ENCODE measurements at regions not wholly inside any gene's neighbourhood (a gene's known extent, or its start where the extent isn't known, plus 50 kb on each side); places are given as distances from the start of the nearest gene placed in this dataset.

GRCh38 chr4:124276461-124276860, 436.1 kb downstream of the ANKRD50 start:
- Histone ChIP-seq H3K4me1 (ENCODE audit: control insufficient read depth, insufficient read depth, low read length) (no peaks in the 10 kb centered on the region), H3K36me3 (ENCODE audit: control insufficient read depth, insufficient read depth, low read length) (no peaks in the 10 kb centered on the region), H3K9me3 (ENCODE audit: control insufficient read depth, insufficient read depth, low read length) (no peaks in the 10 kb centered on the region), H3K27ac (ENCODE audit: low read length) (no peak overlapping the region), H3K4me3 (ENCODE audit: low read length) (no peak overlapping the region), H3K27me3 (ENCODE audit: control insufficient read depth, insufficient read depth, low read length) (no peaks in the 10 kb centered on the region)
- no peak for TF ChIP-seq CTCF (IDR thresholded peaks at IDR 0.05)
- Mint-ChIP-seq H3K9me3 (peaks cover 5 to 10% of the 10 kb centered on the region in 2 donors), H3K4me1 (no peaks in the 10 kb centered on the region), H3K36me3 (no peaks in the 10 kb centered on the region), H3K27me3 (ENCODE audit: low read depth in 2 of 2) (no peaks in the 10 kb centered on the region), H3K4me3 (no peak overlapping the region), H3K27ac (no peak overlapping the region)
- intact Hi-C loops (cut with micrococcal nuclease), result no loop called here
- ATAC-seq (no peak), DNase-seq (no peak)

- no peak overlapping the region for H3K27ac ChIP-seq (ENCODE audit: low read length)
- no peaks in the 10 kb centered on the region for H3K27me3 ChIP-seq (ENCODE audit: control insufficient read depth, insufficient read depth, low read length)
- no peak overlapping the region for H3K27ac Mint-ChIP-seq
- no peaks in the 10 kb centered on the region for H3K9me3 ChIP-seq (ENCODE audit: control insufficient read depth, insufficient read depth, low read length)
- 98% methylated on average over 2 of the region's 2 CpGs for WGBS (ENCODE audit: insufficient coverage)
- intact Hi-C loops (cut with micrococcal nuclease), result no loop called here
- no peak for TF ChIP-seq CTCF (IDR thresholded peaks at IDR 0.05)
- no peak for DNase-seq
- H3K4me3 ChIP-seq (ENCODE audit: low read length), result no peak overlapping the region
- H3K4me1 ChIP-seq (ENCODE audit: control insufficient read depth, insufficient read depth, low read length), result no peaks in the 10 kb centered on the region
- no peak for ATAC-seq
- H3K36me3 ChIP-seq (ENCODE audit: control insufficient read depth, insufficient read depth, low read length), result no peaks in the 10 kb centered on the region
- H3K36me3 Mint-ChIP-seq, result no peaks in the 10 kb centered on the region
- H3K27me3 Mint-ChIP-seq (ENCODE audit: low read depth in 2 of 2), result no peaks in the 10 kb centered on the region
- no peak overlapping the region for H3K4me3 Mint-ChIP-seq
- H3K9me3 Mint-ChIP-seq, result peaks cover 3 to 7% of the 10 kb centered on the region in 2 donors
- H3K4me1 Mint-ChIP-seq, result no peaks in the 10 kb centered on the region
These were observed 434.8 kb downstream of the ANKRD50 start for GRCh38 chr4:124277691-124278090.

- no peaks in the 10 kb centered on the region for H3K36me3 ChIP-seq (ENCODE audit: control insufficient read depth, insufficient read depth, low read length)
- TF ChIP-seq CTCF (IDR thresholded peaks at IDR 0.05), result no peak
- no peaks in the 10 kb centered on the region for H3K36me3 Mint-ChIP-seq
- no CpG with 5 or more reads among the region's 1 CpG for WGBS (ENCODE audit: insufficient coverage)
- no peaks in the 10 kb centered on the region for H3K27me3 ChIP-seq (ENCODE audit: control insufficient read depth, insufficient read depth, low read length)
- ATAC-seq (no peak), DNase-seq (no peak)
- H3K27me3 Mint-ChIP-seq (ENCODE audit: low read depth in 2 of 2), result no peaks in the 10 kb centered on the region
- H3K27ac Mint-ChIP-seq, result no peak overlapping the region
- no peak overlapping the region for H3K4me3 ChIP-seq (ENCODE audit: low read length)
- peaks cover 3 to 7% of the 10 kb centered on the region in 2 donors for H3K9me3 Mint-ChIP-seq
- no peak overlapping the region for H3K27ac ChIP-seq (ENCODE audit: low read length)
- no peak overlapping the region for H3K4me3 Mint-ChIP-seq
- H3K9me3 ChIP-seq (ENCODE audit: control insufficient read depth, insufficient read depth, low read length), result no peaks in the 10 kb centered on the region
- no peaks in the 10 kb centered on the region for H3K4me1 Mint-ChIP-seq
- no peaks in the 10 kb centered on the region for H3K4me1 ChIP-seq (ENCODE audit: control insufficient read depth, insufficient read depth, low read length)
- intact Hi-C loops (cut with micrococcal nuclease), result no loop called here
These were observed 434.1 kb downstream of the ANKRD50 start for GRCh38 chr4:124278477-124278876.

- Mint-ChIP-seq H3K4me1 (no peaks in the 10 kb centered on the region), H3K27ac (no peak overlapping the region), H3K4me3 (no peak overlapping the region), H3K27me3 (ENCODE audit: low read depth in 2 of 2) (no peaks in the 10 kb centered on the region), H3K36me3 (no peaks in the 10 kb centered on the region), H3K9me3 (peaks cover 2 to 4% of the 10 kb centered on the region in 2 donors)
- Histone ChIP-seq H3K27me3 (ENCODE audit: control insufficient read depth, insufficient read depth, low read length) (no peaks in the 10 kb centered on the region), H3K27ac (ENCODE audit: low read length) (no peak overlapping the region), H3K4me1 (ENCODE audit: control insufficient read depth, insufficient read depth, low read length) (no peaks in the 10 kb centered on the region), H3K9me3 (ENCODE audit: control insufficient read depth, insufficient read depth, low read length) (no peaks in the 10 kb centered on the region), H3K4me3 (ENCODE audit: low read length) (no peak overlapping the region), H3K36me3 (ENCODE audit: control insufficient read depth, insufficient read depth, low read length) (no peaks in the 10 kb centered on the region)
- WGBS (ENCODE audit: insufficient coverage), result 50% methylated on average over 1 of the region's 2 CpGs
- intact Hi-C loops (cut with micrococcal nuclease), result no loop called here
- DNase-seq (no peak), ATAC-seq (no peak)
- TF ChIP-seq CTCF (IDR thresholded peaks at IDR 0.05), result no peak
These were observed 432.8 kb downstream of the ANKRD50 start for GRCh38 chr4:124279741-124280140.
